MM.1S (cell line): ENCODE measurements at regions not wholly inside any gene's neighbourhood (a gene's known extent, or its start where the extent isn't known, plus 50 kb on each side); places are given as distances from the start of the nearest gene placed in this dataset.
"Not testable (repeated sequence)": the region's sequence is repeated elsewhere in the genome, so short reads cannot be mapped to it uniquely, and the experiment has no call there.

Experiments used
- DNase-seq: peaks from one replicate; pipeline ENCODE4 v3.0.0-alpha.2; 2015
- H2AFZ ChIP-seq: fragments of 300-600 bp; sonication (generic); 2 replicates; pipeline ENCODE4 v1.6.0; 2016; ENCODE audit warnings: antibody characterized with exemption, low read length
- H3F3A ChIP-seq: fragments of 300-600 bp; sonication (generic); 2 replicates; pipeline ENCODE4 v1.6.1; 2016; ENCODE audit warnings: mild to moderate bottlenecking, antibody characterized with exemption, low read length, moderate library complexity, mixed read lengths; ENCODE audit not compliant: insufficient read depth
- H3K27ac ChIP-seq: fragments of 300-600 bp; sonication (generic); 2 replicates; pipeline ENCODE4 v1.5.1; 2016; ENCODE audit warnings: mild to moderate bottlenecking, low read length
- H3K27me3 ChIP-seq: fragments of 300-600 bp; sonication (generic); replicated peaks from 2 replicates; pipeline ENCODE4 v1.6.0; 2016; ENCODE audit warnings: low read length; ENCODE audit not compliant: insufficient read depth
- H3K36me3 ChIP-seq: fragments of 300-600 bp; sonication (generic); replicated peaks from 2 replicates; pipeline ENCODE4 v1.6.1; 2016; ENCODE audit warnings: mild to moderate bottlenecking, low read length, mixed read lengths; ENCODE audit not compliant: insufficient read depth
- H3K4me1 ChIP-seq: fragments of 300-600 bp; sonication (generic); 2 replicates; pipeline ENCODE4 v1.6.1; 2016; ENCODE audit warnings: low read length, mixed read lengths
- H3K4me2 ChIP-seq: fragments of 300-600 bp; sonication (generic); 2 replicates; pipeline ENCODE4 v1.6.0; 2016; ENCODE audit warnings: low read depth, low read length
- H3K4me3 ChIP-seq: fragments of 300-600 bp; sonication (generic); 2 replicates; pipeline ENCODE4 v1.5.1; 2016; ENCODE audit warnings: low read length, mixed read lengths
- H3K79me2 ChIP-seq: fragments of 300-600 bp; sonication (generic); 2 replicates; pipeline ENCODE4 v1.6.1; 2016; ENCODE audit warnings: mixed run types, low read length, mixed read lengths
- H3K9ac ChIP-seq: fragments of 300-600 bp; sonication (generic); 2 replicates; pipeline ENCODE4 v1.6.1; 2016; ENCODE audit warnings: low read length, mixed read lengths
- H3K9me2 ChIP-seq: fragments of 300-600 bp; sonication (generic); replicated peaks from 2 replicates; pipeline ENCODE4 v1.6.1; 2016; ENCODE audit warnings: mild to moderate bottlenecking, low read length, mixed read lengths; ENCODE audit not compliant: insufficient read depth
- H3K9me3 ChIP-seq: fragments of 300-600 bp; sonication (generic); replicated peaks from 2 replicates; pipeline ENCODE4 v1.6.1; 2016; ENCODE audit warnings: mild to moderate bottlenecking, low read length, mixed read lengths; ENCODE audit not compliant: insufficient read depth
- H4K20me1 ChIP-seq: fragments of 300-600 bp; sonication (generic); 2 replicates; pipeline ENCODE4 v1.6.1; 2016; ENCODE audit warnings: mild to moderate bottlenecking, low read length, moderate library complexity, mixed read lengths; ENCODE audit not compliant: insufficient read depth
- CTCF ChIP-seq: fragments of 300-600 bp; sonication (generic); IDR thresholded peaks from 2 replicates; pipeline ENCODE4 v1.5.1; 2016; ENCODE audit warnings: antibody characterized with exemption, low read length, mixed read lengths
- EZH2 ChIP-seq: fragments of 300-600 bp; sonication (generic); optimal IDR thresholded peaks from 2 replicates; pipeline ENCODE3; 2017; ENCODE audit warnings: low read depth, mild to moderate bottlenecking, antibody characterized with exemption, low read length, mixed read lengths
- EZH2phosphoT487 ChIP-seq: fragments of 300-600 bp; sonication (generic); IDR thresholded peaks from 2 replicates; pipeline ENCODE4 v1.6.1; 2018; ENCODE audit warnings: antibody characterized with exemption, low read length

- no peak for TF ChIP-seq EZH2phosphoT487
- no peak for TF ChIP-seq CTCF
- TF ChIP-seq EZH2: no peak
- no peak overlapping the region for H3K4me3 ChIP-seq
- no peaks in the 10 kb centered on the region for H4K20me1 ChIP-seq
- no peak overlapping the region for H3K27ac ChIP-seq
- no peak overlapping the region for H3K9ac ChIP-seq
- DNase-seq: no peak
- H3K27me3 ChIP-seq: no peaks in the 10 kb centered on the region
- no peaks in the 10 kb centered on the region for H3K9me2 ChIP-seq
- H3K79me2 ChIP-seq: no peaks in the 10 kb centered on the region
- H3K9me3 ChIP-seq: no peaks in the 10 kb centered on the region
- no peak overlapping the region for H3K4me2 ChIP-seq
- no peaks in the 10 kb centered on the region for H3F3A ChIP-seq
- no peak overlapping the region for H2AFZ ChIP-seq
- H3K36me3 ChIP-seq: no peaks in the 10 kb centered on the region
- H3K4me1 ChIP-seq: no peaks in the 10 kb centered on the region
Measured at GRCh38 chr5:96172436-96172835, 210.8 kb upstream of the ELL2 start.

GRCh38 chr5:96171973-96172372 lies 210.3 kb upstream of the ELL2 start:
- DNase-seq: not testable (repeated sequence)

DNA sequence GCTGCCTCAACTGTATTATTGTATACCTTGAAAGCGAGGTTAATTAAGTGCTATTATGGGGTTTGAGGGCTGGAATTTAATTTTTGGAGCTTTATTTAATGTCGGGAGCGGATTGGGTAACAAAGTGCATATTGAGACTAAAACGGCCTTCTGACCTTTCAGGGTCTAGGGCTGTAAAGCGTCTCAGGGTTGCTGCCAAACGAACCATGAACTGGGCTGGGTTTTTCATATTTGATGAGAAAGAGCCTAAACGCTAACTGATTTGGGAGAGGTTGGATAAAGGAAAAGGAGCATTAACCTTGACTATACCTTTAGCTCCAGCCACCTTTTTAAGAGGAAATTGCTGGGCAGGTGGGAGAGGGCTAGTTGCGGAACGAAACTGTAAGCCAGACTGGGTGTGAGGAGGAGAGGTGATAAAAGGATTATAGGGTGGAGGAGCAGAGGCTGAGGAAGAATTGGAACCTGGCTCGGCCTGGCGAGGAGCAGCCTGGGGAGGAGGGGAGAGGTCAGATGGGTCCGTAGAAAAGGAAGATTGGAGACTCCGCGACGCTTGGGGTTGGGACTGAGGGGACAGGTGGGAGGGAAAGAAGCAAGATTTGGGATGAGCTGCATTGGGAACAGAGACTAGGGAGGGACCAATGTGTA lies 209.0 kb upstream of the ELL2 start:
- H3K4me2 ChIP-seq, H3K9me3 ChIP-seq, H3K4me3 ChIP-seq, H3K36me3 ChIP-seq, H2AFZ ChIP-seq, H3K9me2 ChIP-seq, H3F3A ChIP-seq, H3K9ac ChIP-seq, H3K27me3 ChIP-seq, H4K20me1 ChIP-seq, H3K79me2 ChIP-seq, DNase-seq, H3K4me1 ChIP-seq, H3K27ac ChIP-seq: not testable (repeated sequence)

More at GRCh38 chr5:96171973-96172372, 210.3 kb upstream of the ELL2 start:
- H3K9ac ChIP-seq, H2AFZ ChIP-seq, H3K27ac ChIP-seq, H3K79me2 ChIP-seq, H4K20me1 ChIP-seq, H3F3A ChIP-seq, H3K27me3 ChIP-seq, H3K4me2 ChIP-seq, H3K4me3 ChIP-seq, H3K4me1 ChIP-seq, H3K36me3 ChIP-seq, H3K9me3 ChIP-seq, H3K9me2 ChIP-seq: not testable (repeated sequence)

DNA sequence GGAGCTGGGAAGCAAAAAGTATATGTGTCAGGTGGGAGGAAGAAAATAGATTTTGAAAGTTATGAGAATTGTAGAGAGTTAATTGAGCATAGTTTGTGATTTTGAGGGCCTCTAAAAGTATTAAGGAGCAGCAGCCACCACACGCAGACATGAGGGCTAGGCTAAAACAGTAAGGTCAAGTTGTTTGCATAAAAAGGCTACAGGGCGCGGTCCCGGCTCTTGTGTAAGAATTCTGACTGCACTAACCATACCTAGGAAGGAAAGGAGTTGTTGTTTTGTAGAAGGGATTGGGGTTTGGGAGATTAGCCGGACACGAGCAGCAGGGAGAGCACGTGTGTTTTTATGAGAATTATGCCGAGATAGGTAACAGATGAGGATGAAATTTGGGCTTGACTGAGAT lies 207.2 kb upstream of the ELL2 start:
- not testable (repeated sequence) for H3F3A ChIP-seq, H3K9me2 ChIP-seq

DNA sequence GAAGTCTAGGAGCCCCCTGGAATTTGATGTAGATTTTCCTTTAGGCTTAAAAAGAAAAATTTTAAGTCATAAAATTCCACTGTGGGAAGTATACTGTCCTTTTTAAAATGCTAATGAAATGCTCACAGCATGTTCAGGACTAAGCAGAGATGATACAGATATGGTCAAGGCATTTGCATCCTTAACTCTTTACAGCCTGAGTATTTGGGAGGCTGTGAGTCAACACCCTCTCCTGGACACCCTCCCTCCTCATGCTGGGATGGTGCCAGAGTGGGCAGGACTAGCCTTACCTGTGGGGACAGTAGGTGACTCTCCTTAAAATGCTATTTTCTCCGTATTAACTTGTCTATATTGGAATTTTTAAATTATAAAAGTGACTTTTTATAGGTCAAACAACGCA lies 197.4 kb upstream of the ELL2 start:
- Histone ChIP-seq H3K4me2 (no peak overlapping the region), H3K4me1 (no peaks in the 10 kb centered on the region), H3K9me3 (no peaks in the 10 kb centered on the region), H3K79me2 (no peaks in the 10 kb centered on the region), H3K36me3 (no peaks in the 10 kb centered on the region), H4K20me1 (no peaks in the 10 kb centered on the region), H2AFZ (no peak overlapping the region), H3K27ac (no peak overlapping the region), H3K27me3 (no peaks in the 10 kb centered on the region), H3K9me2 (no peaks in the 10 kb centered on the region), H3F3A (no peaks in the 10 kb centered on the region), H3K4me3 (no peak overlapping the region), H3K9ac (no peak overlapping the region)
- no peak for DNase-seq
- TF ChIP-seq CTCF (no peak), EZH2phosphoT487 (no peak), EZH2 (no peak)

More for the DNA sequence above, 207.2 kb upstream of the ELL2 start:
- not testable (repeated sequence) for DNase-seq, H2AFZ ChIP-seq, H3K4me1 ChIP-seq, H3K27me3 ChIP-seq, H3K9me3 ChIP-seq, H3K4me2 ChIP-seq, H3K27ac ChIP-seq, H3K79me2 ChIP-seq, H4K20me1 ChIP-seq, H3K9ac ChIP-seq, H3K36me3 ChIP-seq, H3K4me3 ChIP-seq
